ENCODE measurements at regions not wholly inside any gene's neighbourhood (a gene's known extent, or its start where the extent isn't known, plus 50 kb on each side); places are given as distances from the start of the nearest gene placed in this dataset.

DNA sequence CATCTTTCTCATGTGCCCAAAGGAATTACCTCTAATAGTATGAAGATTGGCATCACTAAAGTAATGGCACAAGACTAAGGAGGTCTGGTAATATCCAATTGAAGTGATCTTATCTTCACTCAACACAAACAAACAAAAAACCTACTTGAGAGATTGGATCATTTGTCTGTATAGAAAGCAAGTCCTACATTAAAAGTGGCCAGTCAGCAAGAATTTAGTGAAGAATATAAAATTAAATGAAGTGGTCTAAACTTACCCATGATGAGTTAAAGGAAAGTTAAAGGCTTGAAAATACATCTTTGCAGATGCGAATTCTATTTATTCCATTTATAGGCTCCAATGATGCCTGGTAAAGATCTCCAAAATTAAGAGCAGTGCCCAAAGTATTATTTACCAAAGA lies 350.3 kb upstream of the PCSK5 start:
- TF ChIP-seq, protein P1, sequence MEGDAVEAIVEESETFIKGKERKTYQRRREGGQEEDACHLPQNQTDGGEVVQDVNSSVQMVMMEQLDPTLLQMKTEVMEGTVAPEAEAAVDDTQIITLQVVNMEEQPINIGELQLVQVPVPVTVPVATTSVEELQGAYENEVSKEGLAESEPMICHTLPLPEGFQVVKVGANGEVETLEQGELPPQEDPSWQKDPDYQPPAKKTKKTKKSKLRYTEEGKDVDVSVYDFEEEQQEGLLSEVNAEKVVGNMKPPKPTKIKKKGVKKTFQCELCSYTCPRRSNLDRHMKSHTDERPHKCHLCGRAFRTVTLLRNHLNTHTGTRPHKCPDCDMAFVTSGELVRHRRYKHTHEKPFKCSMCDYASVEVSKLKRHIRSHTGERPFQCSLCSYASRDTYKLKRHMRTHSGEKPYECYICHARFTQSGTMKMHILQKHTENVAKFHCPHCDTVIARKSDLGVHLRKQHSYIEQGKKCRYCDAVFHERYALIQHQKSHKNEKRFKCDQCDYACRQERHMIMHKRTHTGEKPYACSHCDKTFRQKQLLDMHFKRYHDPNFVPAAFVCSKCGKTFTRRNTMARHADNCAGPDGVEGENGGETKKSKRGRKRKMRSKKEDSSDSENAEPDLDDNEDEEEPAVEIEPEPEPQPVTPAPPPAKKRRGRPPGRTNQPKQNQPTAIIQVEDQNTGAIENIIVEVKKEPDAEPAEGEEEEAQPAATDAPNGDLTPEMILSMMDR (IDR thresholded peaks at IDR 0.05; ENCODE audit: low read depth, low read length): no peak
- no peak overlapping the region for H3K27ac ChIP-seq (ENCODE audit: low read depth, low read length)
- POLR2A ChIA-PET: no interaction called here
- no peaks in the 10 kb centered on the region for H3K27me3 ChIP-seq (ENCODE audit: control insufficient read depth, insufficient read depth, low read length)
- H3K4me3 ChIP-seq (ENCODE audit: low read depth, low read length): no peak overlapping the region
- H3K9me3 ChIP-seq (ENCODE audit: control insufficient read depth, insufficient read depth, low read length): peaks cover 10% of the 10 kb centered on the region
- CTCF ChIA-PET: no interaction called here
- DNase-seq (ENCODE audit: low read depth, low spot score): no peak

DNA sequence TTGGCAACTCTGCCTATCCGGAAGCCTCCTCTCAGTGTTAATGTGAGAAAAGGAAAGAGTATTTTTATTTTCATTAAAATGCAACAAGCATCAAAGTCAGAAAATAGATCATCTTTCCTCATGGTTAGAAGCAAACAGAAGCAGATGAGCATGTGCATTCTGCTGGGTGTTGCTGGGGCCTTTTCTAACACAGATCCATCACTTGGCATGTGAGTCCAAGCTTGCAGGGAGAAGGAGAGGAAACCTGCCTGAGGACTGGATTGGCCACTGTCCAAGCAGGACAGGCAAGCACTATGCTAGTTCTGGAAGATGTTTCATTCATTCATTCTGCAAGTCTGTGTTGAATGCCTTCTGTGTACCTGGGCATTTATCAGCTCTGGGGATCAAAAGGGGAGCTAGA lies 348.7 kb upstream of the PCSK5 start:
- ChIA-PET CTCF (no interaction called here), POLR2A (no interaction called here)
- TF ChIP-seq, protein P1 (IDR thresholded peaks at IDR 0.05; ENCODE audit: low read depth, low read length): no peak
- Histone ChIP-seq H3K4me3 (ENCODE audit: low read depth, low read length) (no peak overlapping the region), H3K27ac (ENCODE audit: low read depth, low read length) (no peak overlapping the region), H3K9me3 (ENCODE audit: control insufficient read depth, insufficient read depth, low read length) (peaks cover 10% of the 10 kb centered on the region), H3K27me3 (ENCODE audit: control insufficient read depth, insufficient read depth, low read length) (no peaks in the 10 kb centered on the region)
- DNase-seq (ENCODE audit: low read depth, low spot score): no peak

DNA sequence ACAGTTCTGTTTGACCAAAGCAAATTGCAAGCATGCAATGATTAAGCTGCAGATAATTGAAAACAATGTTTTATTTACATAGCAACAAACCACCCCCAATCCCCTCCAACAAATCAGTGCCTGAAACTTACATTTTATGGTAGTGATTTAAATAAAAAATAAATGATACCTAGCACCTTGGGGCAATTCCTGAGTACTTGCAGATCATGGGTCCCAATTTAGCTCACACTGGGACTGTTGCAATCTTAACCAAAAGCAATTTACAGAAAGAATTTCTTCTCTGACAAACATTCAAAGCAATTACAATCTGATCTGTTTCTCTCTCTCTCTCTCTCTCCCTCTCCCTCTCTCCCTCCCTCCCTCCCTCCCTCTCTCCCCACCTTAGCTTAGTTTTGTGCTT lies 345.7 kb upstream of the PCSK5 start:
- Histone ChIP-seq H3K27ac (ENCODE audit: low read depth, low read length) (no peak overlapping the region), H3K4me3 (ENCODE audit: low read depth, low read length) (no peak overlapping the region), H3K27me3 (ENCODE audit: control insufficient read depth, insufficient read depth, low read length) (no peaks in the 10 kb centered on the region), H3K9me3 (ENCODE audit: control insufficient read depth, insufficient read depth, low read length) (peaks cover 15% of the 10 kb centered on the region)
- POLR2A ChIA-PET: no interaction called here
- TF ChIP-seq, protein P1 (IDR thresholded peaks at IDR 0.05; ENCODE audit: low read depth, low read length): no peak
- CTCF ChIA-PET: no interaction called here
- DNase-seq (ENCODE audit: low read depth, low spot score): no peak

DNA sequence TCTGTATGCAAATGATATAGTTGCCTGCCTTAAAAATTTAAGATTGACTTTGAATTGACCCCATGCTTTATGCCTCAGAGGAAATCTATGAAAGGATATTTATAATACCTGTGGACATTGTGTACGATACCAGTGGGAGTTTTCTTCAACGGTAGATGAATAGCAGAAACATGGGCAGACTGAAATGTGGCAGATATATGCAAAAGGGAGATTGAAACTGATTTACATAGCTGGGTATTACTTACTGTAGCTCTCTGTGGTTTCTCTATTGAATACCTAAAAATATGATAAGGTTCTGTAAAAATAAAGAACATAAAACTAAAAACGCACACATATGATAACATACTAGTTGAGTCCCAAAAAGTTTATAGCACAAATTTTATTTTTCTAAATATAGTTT lies 345.2 kb upstream of the PCSK5 start:
- ChIA-PET POLR2A (no interaction called here), CTCF (no interaction called here)
- TF ChIP-seq, protein P1 (IDR thresholded peaks at IDR 0.05; ENCODE audit: low read depth, low read length): no peak
- no peak for DNase-seq (ENCODE audit: low read depth, low spot score)
- Histone ChIP-seq H3K9me3 (ENCODE audit: control insufficient read depth, insufficient read depth, low read length) (peaks cover 15% of the 10 kb centered on the region), H3K4me3 (ENCODE audit: low read depth, low read length) (no peak overlapping the region), H3K27ac (ENCODE audit: low read depth, low read length) (no peak overlapping the region), H3K27me3 (ENCODE audit: control insufficient read depth, insufficient read depth, low read length) (no peaks in the 10 kb centered on the region)

DNA sequence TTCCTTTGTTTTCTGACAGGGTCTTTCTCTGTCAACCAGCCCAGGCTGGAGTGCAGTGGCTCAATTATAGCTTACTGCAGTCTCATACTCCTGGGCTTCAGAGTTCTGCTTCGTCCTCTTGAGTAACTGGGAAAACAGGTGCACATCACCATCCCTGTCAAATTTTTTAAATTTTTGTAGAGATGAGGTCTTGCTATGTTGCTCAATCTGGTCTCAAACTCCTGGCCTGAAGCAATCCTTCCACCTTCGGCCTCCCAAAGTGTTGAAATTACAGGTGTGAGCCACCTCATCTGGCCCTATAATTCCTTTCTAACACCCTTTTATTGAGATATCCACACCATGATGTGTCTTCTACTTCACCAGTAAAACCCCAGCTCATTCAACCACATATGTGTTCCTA lies 341.6 kb upstream of the PCSK5 start:
- H3K9me3 ChIP-seq (ENCODE audit: control insufficient read depth, insufficient read depth, low read length): peaks cover 9% of the 10 kb centered on the region
- no peak overlapping the region for H3K27ac ChIP-seq (ENCODE audit: low read depth, low read length)
- no peak for DNase-seq (ENCODE audit: low read depth, low spot score)
- no peak overlapping the region for H3K4me3 ChIP-seq (ENCODE audit: low read depth, low read length)
- POLR2A ChIA-PET: no interaction called here
- CTCF ChIA-PET: no interaction called here
- no peaks in the 10 kb centered on the region for H3K27me3 ChIP-seq (ENCODE audit: control insufficient read depth, insufficient read depth, low read length)
- TF ChIP-seq, protein P1 (IDR thresholded peaks at IDR 0.05; ENCODE audit: low read depth, low read length): no peak

All from AG04450 (cell line).